Thyroid gland (tissue), 4 donors: ENCODE measurements at regions not wholly inside any gene's neighbourhood (a gene's known extent, or its start where the extent isn't known, plus 50 kb on each side); places are given as distances from the start of the nearest gene placed in this dataset.

Experiments used
- POLR2A ChIP-seq, 2 donors: fragments of 450-650 bp; IDR thresholded peaks; one replicate each; pipeline ENCODE4 v1.6.1; 2017; ENCODE audit warnings: antibody characterized with exemption in 2 of 2, mild to moderate bottlenecking in 2 of 2, moderate library complexity in 1 of 2
- TF ChIP-seq, protein P1 (sequence below), 6 experiments: fragments of 200-600 bp in 3 of 6; fragments of 450-650 bp in 3 of 6; sonication (generic) in 3 of 6; IDR thresholded peaks; one replicate each; pipeline ENCODE4 v1.5.1; 2016 to 2019; ENCODE audit warnings: antibody characterized with exemption in 6 of 6, mild to moderate bottlenecking in 2 of 6, inconsistent platforms in 1 of 6, moderate library complexity in 1 of 6

DNA sequence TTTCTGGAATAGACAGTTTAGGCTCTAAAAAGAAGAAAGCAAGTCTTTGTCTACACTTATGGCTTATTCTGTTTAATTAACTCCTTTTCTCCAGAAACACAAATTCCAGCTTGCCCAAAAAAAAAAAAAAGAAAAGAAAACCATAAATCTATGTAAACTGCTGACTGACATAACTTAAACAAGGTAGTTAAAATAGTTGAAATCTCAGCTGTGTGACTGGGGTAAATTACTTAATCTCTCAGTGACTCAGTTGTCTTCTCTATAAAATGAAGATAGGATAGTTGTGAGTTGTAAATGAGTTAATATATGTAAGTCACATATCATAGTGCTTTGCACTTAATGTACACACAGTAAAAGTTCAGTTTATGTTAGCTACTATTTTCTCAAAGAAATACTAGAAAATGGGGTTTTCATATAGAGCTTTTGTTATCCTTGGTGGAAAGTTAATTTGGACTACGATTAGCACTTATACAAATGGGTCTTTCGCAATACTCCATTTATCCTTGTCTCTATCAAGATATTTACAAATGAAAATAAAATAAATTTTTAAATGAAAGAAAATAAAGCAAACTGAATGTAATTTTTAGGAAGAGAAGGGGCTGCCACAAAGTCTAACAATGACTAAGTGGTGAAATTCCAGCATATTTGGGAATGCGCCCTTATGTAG, 200.9 kb downstream of the MBL2 start:
- TF ChIP-seq, protein P1, sequence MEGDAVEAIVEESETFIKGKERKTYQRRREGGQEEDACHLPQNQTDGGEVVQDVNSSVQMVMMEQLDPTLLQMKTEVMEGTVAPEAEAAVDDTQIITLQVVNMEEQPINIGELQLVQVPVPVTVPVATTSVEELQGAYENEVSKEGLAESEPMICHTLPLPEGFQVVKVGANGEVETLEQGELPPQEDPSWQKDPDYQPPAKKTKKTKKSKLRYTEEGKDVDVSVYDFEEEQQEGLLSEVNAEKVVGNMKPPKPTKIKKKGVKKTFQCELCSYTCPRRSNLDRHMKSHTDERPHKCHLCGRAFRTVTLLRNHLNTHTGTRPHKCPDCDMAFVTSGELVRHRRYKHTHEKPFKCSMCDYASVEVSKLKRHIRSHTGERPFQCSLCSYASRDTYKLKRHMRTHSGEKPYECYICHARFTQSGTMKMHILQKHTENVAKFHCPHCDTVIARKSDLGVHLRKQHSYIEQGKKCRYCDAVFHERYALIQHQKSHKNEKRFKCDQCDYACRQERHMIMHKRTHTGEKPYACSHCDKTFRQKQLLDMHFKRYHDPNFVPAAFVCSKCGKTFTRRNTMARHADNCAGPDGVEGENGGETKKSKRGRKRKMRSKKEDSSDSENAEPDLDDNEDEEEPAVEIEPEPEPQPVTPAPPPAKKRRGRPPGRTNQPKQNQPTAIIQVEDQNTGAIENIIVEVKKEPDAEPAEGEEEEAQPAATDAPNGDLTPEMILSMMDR (IDR thresholded peaks at IDR 0.05), result no peak
- no peak for TF ChIP-seq POLR2A (IDR thresholded peaks at IDR 0.05)
